Skin of body (tissue), 1 donor: ENCODE measurements at regions not wholly inside any gene's neighbourhood (a gene's known extent, or its start where the extent isn't known, plus 50 kb on each side); places are given as distances from the start of the nearest gene placed in this dataset.
"Not testable (repeated sequence)": the region's sequence is repeated elsewhere in the genome, so short reads cannot be mapped to it uniquely, and the experiment has no call there.

Experiments used
- DNase-seq: peaks from one replicate; lab custom pipeline; 2025; lab: John Stamatoyannopoulos, UW

DNA sequence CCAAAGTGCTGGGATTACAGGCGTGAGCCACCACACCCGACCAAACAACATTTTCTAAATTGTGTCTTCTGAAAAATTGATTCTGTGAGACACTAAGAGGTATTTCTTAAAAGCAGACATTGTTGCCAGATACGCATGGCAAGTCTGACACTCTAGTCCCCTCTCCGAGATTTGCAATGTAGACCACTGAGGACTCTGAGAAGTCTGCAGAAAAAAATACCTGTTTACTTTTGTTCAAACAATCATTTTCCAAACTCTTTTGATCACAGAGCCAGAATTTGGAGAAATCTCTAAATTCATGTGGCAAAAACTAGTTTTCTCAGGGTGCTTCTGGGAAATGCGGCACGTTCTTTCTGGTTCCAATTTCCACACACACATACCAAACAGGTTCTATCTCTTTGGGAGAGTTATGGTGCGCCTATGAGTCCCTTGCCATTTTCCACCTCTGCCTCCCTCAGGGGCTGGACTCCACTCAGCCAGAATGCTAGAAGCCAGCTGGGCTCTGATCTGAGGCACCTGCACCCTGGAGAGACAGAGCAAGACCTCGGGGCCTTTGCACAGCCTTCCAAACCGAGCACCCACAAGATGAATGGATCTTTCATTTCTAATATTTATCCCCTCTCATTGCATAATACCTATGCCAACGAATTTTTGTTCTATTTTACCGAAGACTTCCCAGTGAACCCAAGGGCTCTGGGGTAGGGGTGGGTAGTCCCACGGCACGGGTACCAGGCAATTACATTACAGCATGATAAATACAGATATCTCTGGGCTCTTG lies 152.7 kb downstream of the MYCN start:
- no peak for DNase-seq

DNA sequence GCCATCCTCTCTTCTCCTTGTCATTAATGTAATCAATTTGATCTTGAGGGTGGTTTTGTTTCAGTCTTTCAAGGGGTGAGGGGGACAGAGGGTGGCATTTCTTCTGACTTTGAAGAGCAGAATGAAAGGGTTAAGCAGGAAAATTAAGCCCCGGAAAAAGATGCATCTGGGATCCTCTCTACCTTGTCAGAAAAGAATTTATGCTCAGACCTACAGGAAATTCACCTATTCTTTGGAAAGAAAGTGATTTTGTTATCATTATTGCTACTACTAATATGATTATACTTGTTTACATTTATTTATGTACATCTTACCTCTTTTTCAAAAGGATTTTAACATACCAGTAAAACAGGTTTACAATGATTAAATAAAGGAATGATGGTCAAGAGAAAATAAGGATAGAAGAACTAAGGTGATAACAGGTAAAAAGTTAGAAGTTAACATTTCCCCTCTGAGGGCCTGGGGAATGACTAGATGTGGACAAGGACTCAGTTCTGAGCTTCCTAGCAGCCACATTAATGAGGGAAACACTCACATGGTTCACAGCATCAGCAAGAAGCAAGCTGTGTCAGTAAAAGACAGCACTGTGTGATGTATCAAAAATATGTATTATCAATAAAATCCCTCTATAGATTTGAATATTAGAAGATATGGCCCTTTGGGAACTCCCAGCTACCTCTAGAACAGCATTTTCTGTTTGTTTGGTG lies 151.4 kb downstream of the MYCN start:
- DNase-seq = no peak

DNA sequence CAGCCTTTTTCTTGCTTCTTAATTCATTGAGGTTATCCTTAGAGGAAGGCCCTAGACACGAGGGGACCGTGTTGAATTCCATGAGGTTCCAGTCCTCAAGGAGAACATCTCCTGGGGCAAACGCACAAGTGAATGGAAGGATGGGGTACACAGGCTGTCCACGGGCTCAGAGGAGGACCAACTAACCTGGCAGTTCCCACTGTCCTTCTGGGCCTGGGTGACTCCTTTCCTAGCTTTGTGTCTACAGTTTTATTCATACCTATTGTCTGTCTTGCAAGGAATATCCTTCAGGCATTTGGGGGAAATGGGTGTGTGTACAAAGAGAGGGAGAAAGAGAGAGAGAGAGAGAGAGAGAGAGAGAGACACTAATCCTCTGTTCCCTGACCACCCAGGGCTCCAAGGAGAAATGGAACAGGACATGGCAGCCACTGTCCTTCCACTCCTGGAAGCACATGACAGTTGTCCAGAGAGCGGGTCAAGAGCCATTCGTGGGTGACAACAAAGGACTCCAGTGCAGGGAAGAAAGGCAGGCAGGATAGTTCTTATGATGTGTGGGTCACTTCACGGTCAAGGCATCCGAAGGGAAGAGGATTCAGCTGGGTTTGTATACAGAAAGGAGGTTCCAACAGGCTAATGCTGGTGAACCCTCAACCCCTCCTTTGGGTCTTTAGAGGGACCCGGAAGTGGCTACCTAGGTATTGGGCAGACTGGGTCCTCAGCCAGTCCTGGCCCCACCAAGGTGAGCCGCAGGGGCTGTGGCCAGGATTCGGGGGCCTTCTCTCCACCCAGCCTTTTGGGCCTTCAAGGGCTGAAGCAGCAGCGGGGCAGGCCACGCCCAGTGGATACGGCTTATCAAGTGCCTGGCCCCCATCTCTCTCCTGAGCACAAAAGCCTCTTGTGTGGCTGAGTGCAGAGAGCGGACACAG lies 150.6 kb downstream of the MYCN start:
- no peak for DNase-seq

DNA sequence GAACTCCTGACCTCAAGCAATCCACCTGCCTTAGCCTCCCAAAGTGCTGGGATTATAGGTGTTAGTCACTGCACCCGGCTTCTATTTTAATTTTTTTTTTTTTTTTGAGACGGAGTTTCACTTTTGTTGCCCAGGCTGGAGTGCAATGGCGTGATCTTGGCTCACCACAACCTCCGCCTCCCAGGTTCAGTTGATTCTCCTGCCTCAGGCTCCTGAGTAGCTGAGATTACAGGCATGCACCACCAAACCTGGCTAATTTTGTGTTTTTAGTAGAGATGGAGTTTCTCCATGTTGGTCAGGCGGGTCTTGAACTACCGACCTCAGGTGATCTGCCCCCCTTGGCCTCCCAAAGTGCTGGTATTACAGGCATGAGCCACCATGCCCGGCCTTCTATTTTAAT lies 149.1 kb downstream of the MYCN start:
- not testable (repeated sequence) for DNase-seq

DNA sequence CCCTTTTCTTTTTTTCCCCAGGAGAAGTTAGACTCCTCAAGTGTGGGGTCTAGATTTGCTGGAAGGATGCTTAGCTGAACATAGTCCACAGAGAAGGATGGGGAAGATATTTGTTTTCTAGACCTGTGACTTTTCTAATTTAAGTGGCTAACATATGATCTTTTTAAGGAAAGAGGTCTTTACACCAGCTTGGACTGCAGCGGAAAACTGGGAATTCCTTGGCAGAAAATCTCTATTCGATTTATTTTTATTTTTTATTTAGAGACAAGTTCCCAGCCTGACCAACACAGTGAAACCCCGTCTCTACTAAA lies 148.4 kb downstream of the MYCN start:
- DNase-seq = no peak

DNA sequence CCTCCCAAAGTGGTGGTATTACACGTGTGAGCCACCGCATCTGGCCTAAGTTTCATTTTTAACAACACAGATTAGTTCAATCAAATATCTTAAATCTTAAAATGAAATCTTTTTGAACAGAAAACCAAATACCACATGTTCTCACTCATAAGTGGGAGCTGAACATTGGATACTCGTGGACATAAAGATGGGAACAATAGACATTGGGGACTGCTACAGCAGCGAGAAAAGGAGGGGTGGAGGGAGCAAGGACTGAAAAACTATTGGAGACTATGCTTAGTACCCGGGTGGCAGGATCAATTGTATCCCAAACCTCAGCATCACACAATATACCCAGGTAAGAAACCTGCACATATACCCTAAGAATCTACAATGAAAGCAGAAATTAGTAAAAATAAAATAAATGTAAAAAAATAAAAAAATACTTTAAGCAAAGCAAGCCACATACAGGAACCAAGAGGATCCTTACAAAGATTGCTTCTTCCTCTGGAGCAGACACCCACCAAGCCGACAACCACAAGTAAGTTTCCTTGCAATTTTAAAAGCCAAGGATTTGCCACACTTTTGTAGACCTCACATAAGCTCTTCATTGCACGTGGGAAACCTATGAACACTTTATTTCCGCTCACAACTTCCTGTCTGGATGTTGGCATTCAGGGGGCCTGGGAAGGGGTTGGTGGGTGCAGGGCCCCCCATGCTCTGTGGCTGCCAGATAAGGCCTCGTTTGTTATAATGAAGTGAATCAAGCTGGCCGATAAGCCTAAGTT lies 147.9 kb downstream of the MYCN start:
- no peak for DNase-seq

DNA sequence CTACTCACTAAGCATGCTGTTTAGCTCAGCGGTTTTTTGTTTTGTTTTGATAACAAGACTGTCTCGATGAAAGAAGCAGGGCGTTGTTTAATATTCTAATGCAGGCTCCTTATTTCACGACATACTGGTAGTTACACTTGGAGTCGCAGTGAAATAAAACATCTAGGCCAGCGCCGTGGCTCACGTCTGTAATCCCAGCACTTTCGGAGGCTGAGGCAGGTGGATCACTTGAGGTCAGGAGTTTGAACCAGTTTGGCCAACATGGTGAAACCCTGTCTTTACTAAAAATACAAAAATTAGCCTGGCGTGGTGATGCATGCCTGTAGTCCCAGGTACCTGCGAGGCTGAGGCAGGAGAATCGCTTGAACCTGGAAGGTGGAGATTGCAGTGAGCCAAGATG lies 145.8 kb downstream of the MYCN start:
- not testable (repeated sequence) for DNase-seq

DNA sequence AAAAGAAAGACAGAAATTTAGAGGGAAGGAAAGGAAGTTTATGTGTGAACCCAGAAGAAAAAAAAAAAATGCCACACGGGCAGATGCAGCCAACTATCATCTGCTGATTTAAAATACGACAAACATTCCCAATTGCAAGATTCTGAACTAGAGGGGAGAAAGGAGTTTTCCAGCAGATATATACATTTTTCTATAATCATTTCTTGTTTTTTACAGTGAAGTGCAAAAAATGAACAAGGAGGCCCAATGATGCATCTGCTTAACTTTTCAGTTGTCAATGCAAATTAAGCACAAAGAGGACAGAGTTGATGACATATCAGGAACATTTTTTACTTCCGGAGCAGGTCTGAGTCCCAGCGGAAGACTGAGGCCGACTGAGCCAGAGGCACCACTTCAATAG lies 144.7 kb downstream of the MYCN start:
- no peak for DNase-seq

DNA sequence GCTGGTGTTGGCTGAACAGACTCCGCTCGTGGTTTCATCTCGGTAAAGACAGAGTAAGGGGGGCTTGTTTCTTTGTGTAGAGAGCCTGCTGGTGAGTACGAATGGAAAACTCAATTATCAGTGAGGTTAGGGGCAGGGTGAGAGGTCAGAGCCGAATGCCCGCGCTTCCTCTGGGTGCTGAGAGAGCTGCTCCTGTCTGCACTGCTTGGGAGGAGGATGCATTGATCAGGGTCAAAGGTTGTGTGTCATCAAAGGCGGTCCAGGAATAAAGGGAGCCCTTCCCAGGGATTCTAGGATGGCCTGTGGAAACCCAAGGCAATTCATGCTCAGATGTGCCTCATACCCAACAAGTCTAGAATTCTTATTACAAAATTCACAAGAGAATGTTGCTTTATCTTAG lies 143.9 kb downstream of the MYCN start:
- no peak for DNase-seq

DNA sequence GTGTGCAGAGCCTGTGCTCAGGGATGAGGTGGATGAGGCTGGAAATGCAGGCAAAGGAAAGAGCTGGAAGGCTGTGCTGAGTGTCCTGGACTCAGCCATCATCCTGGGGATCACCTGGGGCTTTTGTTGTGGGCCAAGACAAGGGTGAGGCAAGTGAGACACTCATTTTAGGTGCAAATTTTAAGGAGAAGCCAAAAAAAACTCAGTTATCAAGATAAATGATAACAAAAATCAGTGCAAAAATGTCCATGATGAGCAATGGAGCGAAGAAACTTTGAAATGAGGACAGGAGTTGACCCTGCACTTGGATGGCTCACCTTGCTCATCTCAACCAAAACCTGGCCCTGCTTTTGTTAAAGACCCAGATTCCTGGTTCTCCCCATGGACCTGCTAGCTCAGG lies 141.9 kb downstream of the MYCN start:
- DNase-seq = no peak

DNA sequence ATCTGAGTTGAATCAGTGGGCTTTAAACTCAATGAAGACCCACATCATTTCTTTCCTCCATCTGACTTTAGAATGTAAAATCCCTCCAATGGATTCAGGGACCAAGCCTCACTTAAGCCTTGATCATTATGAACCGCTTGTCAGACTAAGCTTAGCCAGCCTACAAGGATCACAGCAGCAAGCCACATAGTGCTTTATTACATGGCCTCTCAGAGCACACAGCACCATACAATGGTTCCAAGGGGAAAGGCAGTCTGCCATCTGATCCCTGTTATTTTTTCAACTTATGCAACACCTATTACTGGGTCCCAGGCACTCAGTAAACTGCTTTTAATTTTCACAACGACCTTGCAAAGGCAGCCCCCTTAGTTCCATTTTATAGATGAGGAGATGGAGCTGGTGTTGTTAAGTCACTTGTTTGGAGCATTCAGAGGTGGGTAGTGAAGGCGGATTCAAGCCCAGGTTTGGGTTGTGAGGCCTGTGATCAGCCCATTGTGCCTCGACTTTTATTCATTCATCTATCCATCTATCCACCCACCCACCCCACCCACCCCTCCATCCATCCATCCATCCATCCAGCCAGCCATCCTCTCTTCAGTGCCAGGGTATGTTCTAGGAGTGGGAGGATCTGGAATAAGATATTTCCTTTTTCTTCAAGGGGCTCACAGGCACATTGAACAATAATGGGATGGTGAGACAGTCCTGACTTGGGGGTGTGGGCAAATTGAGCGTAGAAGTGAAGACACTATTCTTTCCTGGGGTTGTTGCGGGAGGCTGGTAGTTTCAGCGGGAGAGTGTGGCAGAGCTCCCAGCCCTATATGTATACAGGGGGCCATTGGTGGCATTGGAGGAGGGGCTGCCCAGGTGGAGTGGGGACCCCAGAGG lies 141.2 kb downstream of the MYCN start:
- no peak for DNase-seq

DNA sequence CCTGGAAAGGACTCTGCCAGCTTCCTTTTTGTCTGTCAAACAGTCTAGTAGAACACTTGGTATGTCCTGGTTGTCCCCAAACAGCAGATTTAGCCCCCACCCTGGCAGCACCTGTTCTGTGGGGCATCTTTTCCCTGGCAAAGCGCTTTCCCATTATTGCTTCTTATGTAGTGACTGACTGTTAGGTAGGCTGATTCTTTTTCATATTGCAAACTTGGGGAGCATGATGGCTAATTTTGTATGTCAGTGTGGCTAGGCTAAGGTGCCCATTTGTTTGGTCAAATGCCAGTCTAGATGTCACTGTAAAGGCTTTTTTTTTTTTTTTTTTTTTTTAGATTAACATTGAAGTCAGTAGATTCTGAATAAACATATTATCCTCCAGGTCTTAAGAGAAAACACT lies 140.2 kb downstream of the MYCN start:
- no peak for DNase-seq

DNA sequence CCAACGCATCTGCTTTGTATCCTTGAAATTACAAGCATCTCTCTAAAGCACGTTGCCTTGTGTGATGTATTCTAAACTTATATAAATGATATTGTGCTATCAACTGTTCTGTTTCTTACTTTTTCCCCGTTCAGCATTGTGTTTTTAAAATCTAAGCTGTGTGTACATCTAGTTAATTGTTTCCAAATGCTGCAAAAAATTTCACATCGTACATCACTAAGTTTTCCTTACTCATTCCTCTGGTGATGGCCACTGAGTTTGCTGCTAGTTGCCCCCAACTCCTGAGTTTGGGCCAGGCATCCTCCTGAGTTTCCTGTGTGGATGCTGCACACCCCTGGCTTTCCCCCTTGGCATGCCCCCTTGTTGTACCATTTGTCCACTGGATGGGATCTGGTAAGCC lies 139.7 kb downstream of the MYCN start:
- no peak for DNase-seq

DNA sequence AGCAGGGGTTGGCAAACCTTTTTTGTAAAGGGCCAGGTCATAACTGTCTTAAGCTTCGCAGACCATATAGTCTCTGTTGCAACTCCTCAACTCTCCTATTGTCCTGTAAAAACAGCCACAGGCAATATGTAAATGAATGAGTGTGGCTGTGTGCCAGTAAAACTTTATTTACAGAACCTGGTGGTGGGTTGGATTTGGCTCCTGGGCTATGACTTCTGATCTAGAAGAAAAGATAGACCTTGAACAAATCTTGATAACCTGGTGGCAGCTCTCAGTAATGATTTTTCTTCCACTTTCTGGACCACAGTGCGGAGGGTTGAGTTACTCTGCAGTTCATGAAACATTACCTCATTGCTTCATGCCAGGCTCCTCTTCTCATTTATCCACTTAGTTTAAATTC lies 139.3 kb downstream of the MYCN start:
- no peak for DNase-seq

DNA sequence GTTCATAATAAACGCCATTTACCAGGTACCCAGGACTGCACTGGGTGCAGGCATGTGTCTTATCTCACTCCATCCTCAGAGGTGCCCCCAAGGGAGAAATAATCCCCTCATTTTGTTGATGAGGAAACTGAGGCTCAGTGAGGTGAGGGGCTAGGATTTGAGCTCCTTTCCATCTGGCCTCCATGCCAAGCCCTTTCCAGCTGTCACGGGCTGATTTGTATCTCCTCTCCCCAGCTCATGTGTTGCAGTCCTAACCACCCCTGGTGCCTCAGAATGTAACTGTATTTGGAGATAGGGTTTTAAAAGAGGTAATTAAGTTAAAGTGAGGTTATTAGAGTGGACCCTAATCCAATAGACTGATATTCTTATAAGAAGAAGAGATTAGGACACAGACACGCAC lies 137.3 kb downstream of the MYCN start:
- no peak for DNase-seq

DNA sequence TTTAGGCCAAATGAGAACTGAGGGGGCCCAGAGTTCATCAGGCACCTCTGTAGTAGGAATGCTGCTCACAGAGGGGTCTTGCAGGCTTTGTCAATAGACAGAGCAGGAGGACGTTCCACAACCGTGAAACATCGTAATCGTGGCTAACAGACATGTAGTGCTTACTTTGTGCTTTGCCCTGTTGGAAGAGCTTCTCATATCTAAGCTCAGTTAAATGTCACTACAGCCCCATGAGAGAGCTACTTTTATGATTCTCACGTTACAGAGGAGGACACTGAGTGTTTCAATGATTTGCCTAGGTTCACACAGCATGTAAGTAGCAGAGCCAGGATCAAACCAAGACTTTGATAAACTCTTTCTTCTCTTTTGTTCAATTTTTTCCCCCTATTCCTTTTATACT lies 136.6 kb downstream of the MYCN start:
- no peak for DNase-seq

DNA sequence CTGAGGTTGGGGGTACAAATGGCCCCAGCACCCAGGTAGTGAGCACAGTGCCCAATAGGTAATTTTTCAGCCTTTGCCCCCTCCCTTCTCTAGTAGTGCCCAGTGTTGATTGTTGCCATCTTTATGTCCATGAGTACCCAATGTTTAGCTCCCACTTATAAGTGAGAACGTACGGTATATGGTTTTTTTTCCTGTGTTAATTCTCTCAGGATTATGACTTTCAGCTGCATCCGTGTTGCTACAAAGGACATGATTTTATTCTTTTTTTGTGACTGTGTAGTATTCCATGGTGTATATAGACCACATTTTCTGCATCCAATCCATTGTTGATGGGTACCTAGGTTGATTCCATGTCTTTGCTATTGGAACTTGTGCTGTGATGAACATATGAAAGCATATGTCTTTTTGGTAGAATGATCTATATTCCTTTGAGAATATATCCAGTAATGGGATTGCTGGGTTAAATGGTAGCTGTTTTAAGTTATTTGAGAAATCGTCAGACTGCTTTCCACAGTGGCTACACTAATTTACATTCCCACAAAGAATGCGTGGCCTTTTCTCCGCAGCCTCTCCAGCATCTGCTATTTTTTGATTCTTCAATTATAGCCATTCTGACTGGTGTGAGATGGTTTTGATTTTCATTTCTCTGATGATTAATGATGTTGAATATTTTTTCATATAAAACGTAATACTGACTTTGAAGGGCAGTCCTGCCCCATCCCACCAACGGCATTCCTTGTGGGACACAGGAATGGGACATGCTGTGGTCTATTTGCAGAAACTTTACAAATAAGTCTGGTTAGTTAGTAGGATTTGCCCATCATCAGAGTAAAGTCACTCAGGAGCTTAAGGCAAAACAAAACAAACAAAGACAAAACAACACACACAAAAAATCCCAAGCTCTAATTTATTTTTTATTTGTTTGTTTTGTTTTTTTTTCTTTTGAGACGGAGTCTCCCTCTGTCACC lies 135.0 kb downstream of the MYCN start:
- no peak for DNase-seq

DNA sequence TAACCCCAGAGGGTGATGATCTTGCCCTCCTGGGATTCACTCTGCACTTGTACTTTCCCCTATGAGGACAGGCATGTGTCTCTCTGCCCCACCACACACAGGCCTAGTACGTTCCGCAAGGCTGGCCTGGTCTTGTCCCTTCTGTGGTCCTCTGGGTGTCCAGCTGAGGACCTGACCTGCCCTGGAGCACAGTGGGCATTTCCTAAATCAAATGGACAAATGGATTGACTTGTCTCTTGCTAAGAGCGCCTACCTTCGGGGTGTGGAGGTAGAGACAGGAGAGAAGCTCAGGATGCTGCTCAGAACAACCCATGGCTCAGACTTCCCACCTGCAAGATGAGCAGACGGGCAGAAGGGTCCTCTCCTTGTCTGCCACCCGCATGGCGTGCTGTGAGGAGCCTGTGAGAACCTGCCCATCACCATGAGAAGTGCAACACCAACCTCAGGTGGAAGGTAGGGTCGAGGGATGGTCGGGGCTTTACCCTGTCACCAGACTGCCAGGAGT lies 133.6 kb downstream of the MYCN start:
- DNase-seq = no peak

DNA sequence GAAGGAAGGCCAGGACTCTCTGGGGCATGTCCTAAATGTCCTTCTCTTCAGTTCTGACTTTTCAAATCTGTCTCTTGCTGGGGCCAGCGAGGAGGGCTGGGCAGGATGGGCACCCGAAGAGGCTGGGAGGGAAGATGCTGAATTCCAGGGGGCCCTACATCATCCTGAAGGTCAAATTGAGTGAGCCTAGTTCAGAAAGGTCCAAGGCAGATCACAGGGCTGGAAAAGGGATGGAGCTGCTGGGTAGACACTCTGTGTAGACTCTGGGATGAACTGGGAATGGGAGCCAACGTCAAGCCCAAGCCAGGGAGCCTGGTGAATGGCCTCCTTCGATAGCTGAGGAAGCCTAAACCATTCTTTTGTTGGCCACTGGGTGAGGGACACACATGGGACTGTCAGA lies 133.1 kb downstream of the MYCN start:
- no peak for DNase-seq
